ENCODE measurements at regions not wholly inside any gene's neighbourhood (a gene's known extent, or its start where the extent isn't known, plus 50 kb on each side); places are given as distances from the start of the nearest gene placed in this dataset.

DNA sequence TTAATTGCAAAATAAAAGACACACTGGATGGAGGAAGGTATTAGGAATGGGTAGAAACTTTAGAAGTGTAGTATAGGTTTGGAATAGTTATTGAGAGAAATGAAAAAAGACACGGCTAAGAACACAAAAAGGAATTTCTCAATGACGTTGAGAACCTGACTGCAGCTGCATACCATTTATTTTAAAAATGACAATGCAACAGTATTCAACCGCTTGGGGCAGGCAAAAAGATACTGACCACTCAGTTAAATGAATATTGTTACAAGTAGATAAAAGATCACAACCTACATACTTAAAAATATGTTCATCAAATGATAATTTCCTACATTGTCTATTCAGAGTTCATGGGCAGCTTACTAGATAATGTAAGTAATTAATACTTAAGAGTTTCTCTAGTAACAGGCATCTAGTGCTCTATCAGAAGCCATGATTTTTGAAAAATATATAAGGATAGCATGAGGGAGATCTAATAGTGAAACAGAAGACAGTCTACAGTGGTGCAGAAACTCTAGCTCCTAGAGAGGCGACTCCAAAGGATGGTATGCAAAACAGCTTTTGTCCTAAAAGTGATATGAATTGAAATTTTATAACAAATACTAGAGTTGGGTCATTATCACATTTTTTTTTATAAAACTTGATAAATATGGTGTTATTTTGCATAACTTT is 216.2 kb upstream of the VEGFC start:
- TF ChIP-seq POLR2A (IDR thresholded peaks at IDR 0.05) (no peak), EP300 (IDR thresholded peaks at IDR 0.05) (no peak), POLR2AphosphoS5 (IDR thresholded peaks at IDR 0.05) (no peak)
- TF ChIP-seq, protein P1, sequence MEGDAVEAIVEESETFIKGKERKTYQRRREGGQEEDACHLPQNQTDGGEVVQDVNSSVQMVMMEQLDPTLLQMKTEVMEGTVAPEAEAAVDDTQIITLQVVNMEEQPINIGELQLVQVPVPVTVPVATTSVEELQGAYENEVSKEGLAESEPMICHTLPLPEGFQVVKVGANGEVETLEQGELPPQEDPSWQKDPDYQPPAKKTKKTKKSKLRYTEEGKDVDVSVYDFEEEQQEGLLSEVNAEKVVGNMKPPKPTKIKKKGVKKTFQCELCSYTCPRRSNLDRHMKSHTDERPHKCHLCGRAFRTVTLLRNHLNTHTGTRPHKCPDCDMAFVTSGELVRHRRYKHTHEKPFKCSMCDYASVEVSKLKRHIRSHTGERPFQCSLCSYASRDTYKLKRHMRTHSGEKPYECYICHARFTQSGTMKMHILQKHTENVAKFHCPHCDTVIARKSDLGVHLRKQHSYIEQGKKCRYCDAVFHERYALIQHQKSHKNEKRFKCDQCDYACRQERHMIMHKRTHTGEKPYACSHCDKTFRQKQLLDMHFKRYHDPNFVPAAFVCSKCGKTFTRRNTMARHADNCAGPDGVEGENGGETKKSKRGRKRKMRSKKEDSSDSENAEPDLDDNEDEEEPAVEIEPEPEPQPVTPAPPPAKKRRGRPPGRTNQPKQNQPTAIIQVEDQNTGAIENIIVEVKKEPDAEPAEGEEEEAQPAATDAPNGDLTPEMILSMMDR (IDR thresholded peaks at IDR 0.05), result no peak
